ENCODE measurements at regions not wholly inside any gene's neighbourhood (a gene's known extent, or its start where the extent isn't known, plus 50 kb on each side); places are given as distances from the start of the nearest gene placed in this dataset.

GRCh38 chr4:164304101-164304639, 449.8 kb upstream of the SMIM31 start:
- TF ChIP-seq CTCF (conservative IDR thresholded peaks at IDR 0.05; ENCODE audit: low read length), result no peak
- no peak for TF ChIP-seq EZH2phosphoT487 (IDR thresholded peaks at IDR 0.05; ENCODE audit: borderline replicate concordance, low read depth, low read length)

Data from OCI-LY7 (cell line).